CD4-positive, alpha-beta T cell treated with Interleukin-4 for 1 hour (primary cell): ENCODE measurements at regions not wholly inside any gene's neighbourhood (a gene's known extent, or its start where the extent isn't known, plus 50 kb on each side); places are given as distances from the start of the nearest gene placed in this dataset.
"Not testable (repeated sequence)": the region's sequence is repeated elsewhere in the genome, so short reads cannot be mapped to it uniquely, and the experiment has no call there.

ENCODE experiments used
- DNase-seq, 2 donors: peaks; one replicate each; pipeline ENCODE4 v3.0.0-alpha.2; 2020 to 2022

DNA sequence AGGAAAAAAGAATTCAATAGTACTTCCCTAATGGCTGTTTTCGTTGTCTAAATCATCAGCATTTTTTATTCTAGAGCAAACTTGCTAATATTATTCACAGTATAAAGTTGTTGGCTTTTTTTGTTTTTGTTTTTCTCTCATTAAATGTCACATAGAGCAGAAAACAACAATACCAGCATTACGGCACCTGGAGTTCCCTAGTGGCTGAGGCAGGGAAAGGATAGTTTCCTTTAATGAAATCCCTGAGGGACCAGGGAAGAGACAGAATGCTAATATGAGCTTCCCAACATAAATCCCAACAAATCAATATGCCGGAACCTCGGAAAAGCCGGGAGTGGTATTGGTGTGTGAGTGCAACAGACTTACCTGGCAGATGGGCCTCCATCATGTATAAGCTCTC is 235.2 kb upstream of the ASCC3 start:
- DNase-seq = no peak

DNA sequence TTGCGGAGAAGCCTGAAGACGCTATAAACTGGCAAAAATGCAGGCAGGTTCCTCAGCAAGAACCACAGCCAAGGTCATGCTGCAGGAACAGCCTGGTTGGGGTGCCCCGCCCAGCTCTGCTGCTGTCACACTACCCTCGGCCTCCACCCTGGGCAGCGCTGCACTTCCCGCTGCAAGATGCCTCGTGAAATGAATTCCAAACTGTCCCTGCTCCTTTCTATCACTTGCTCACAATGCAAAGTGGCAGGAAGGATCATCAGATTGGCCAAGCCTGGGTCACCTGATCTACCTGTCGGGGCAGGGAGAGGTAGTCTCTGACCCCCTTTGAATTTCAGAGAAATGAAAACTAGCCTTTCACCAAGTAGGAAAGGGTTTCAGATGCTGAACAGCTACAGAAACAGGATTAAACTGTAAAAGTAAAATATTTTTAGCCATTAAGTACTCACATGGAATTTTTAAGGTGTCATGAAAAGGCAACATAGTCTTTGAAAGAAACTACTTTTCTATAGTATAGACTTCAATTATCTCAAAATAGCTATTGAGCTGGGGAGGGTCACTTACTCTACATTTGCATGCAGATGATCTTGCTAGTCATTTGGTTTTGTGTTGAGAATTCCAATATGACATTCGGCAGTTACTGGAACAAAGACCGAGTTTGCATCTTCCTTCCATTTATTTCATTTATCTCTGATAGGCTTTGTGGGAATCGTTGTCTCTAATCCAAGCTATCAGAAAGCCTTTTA is 236.4 kb upstream of the ASCC3 start:
- no peak for DNase-seq

DNA sequence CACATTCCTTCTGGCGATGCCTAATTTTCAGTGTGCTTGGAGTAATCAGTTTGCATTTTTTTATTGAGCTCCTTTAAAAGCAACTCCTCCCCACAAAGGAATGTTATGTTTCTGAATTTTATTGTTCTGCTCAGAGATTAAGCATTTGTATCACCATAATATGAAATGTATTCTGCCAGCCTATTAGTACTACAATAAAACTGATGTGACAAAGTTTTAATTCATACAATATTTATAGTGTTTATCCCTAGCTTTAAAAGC is 236.9 kb upstream of the ASCC3 start:
- DNase-seq = no peak

DNA sequence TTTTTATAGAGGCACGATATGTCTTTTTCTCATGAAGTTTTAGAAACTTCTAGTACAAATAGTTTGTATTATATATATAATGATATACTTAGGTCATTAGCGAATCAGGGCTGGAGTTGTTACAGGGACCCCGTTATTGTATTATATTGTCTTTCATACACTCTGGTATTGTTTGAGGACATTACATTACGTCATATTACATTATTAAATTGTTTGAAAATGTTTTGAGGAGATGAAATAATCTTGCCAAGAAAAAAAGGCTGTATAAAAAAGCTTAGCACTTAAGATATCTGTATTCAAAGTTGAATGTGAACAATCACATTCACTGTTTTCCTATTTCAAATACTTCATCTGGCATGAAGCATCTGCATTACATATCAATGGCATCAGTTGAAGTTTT is 239.6 kb upstream of the ASCC3 start:
- no peak for DNase-seq

DNA sequence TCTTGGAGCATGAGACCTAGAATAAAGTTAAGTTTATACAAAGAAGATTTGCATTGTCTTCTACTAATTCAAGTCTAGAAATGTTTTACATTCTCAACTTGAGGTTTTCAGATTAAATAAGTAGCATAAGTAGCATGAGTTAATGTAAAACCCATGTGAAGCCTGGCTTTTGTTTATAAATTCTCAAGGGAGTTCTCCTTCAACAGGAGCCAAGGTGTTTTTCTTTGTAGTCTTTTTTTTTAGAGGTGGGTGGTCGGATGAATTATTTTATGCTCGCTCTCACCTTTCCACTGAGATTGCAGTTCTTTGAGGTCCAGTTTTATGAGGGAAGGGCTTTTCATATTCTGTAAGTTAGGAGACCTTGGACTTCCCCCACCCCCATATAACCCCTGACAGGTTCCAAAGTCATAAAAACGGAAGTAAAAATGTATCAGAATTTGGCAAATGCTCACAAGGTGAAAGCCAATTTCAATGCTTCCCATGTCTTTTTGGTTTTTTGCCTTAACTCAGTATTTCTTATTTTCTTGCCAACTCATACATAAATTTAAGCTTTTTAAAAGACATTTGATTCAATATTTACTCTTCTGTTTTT is 244.3 kb upstream of the ASCC3 start:
- DNase-seq = no peak

DNA sequence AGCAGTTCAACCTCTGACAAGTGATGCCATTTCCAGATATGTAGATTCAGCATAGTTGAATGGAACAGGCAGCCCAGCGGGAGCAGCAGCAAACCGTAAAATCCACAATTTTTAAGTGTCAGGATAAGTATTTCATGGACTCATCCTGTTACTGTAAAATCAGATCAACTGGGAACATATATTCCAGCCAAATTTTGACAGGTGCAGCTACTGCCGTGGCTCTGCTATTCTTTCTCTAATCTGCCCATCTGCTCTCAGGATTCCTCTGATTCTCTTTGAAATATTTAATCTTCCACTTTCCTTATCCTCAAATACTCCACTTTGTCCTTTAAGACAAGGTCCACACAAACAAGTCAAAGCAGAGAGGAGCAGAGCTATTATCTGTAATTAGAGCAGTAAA is 245.4 kb upstream of the ASCC3 start:
- DNase-seq = no peak

DNA sequence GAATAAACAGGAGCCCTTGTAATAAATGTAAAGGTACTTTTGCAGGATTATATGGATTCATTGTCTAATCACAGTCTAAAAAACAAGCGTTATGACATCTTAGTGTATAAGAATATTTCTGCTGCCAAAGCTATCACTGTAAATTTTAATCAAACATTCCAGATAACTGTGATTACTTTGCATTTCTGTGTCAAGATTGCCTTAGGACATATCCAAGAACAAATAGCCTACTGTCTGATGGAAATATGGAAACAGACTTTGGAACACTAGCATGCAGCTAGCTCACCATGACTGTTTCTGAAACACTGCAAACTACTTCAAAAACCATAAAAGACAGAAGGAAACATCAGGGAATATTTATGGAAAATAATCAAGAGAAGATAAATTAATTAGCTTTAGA is 248.7 kb upstream of the ASCC3 start:
- no peak for DNase-seq

DNA sequence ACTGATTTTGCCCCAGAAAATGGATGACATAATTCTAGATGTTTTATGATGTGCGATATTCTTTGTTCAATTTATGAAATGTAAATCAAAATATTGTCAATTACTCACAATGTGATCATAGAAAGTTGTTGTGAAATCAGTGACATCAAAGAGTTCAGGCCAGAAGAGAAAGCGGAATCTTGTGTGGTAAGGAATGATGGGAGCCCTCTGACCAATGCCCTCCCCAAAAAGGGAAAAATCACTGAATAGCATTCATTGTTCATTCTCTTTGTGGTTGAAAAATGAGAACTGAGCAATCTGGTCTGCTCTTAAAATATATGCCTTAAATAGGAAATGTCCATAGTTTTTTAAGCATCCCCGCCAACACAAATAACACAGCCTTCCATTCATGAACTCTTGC is 247.1 kb upstream of the GRIK2 start:
- no peak for DNase-seq

DNA sequence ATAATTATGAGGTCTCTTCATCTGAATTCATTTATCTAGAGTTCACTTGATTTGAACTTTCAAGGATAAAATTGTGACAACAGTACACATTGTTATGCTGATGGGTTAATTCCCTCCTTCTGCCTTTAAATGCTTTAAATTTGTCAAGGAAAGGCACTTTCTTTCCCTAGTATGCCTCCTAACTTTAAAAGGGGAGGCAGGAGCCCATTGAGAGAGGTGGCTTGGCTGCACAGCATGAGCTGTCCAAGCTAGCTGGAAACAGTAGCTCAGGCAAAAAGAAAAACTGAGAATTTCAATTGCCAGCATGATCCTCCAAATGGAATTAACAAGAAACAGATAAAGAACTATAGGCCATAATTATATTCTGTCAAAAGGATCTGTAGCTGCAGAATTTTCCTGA is 243.3 kb upstream of the GRIK2 start:
- no peak for DNase-seq

DNA sequence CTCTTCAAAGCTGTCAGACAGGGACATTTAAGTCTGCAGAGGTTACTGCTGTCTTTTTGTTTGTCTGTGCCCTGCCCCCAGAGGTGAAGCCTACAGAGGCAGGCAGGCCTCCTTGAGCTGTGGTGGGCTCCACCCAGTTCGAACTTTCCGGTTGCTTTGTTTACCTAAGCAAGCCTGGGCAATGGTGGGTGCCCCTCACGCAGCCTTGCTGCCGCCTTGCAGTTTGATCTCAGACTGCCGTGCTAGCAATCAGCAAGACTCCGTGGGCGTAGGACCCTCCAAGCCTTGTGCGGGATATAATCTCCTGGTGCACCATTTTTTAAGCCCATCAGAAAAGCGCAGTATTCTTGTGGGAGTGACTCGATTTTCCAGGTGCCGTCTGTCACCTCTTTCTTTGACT is 235.9 kb upstream of the GRIK2 start:
- not testable (repeated sequence) for DNase-seq

DNA sequence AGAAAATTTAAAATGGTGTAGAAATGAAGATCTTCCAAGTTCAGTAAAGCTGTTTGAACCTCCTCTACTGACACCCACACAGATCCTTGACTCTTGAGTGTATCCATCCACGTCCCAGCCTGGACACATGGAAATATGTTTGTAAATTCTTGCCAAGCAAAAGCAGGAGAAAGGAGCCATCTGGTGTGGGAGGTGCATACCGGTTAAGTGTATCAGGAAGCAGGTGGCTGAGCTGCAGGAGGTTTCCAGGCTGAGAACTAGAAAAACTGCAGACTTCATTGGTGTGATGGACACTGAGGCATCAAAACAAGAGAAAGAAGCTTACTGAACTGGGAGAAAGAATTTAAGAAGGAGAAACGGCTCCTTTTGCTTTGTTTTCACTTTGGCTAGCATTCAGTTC is 229.9 kb upstream of the GRIK2 start:
- DNase-seq = no peak

DNA sequence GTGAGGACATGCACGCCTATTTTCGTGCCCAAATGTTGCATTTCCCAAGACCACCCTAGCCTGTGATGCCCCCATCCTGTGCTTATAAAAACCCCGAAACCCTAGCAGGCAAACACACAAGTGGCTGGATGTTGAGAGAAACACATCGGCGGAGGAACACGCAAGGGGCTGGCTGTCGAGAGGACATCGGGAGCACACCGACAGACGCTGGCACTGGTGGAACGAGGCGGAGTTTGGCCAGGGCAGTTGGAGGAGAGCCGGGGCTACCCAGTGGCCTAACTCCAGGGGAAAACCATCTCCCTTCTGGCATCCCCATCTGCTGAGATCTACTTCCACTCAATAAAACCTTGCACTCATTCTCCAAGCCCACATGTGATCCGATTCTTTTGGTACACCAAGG is 225.9 kb upstream of the GRIK2 start:
- DNase-seq = no peak

DNA sequence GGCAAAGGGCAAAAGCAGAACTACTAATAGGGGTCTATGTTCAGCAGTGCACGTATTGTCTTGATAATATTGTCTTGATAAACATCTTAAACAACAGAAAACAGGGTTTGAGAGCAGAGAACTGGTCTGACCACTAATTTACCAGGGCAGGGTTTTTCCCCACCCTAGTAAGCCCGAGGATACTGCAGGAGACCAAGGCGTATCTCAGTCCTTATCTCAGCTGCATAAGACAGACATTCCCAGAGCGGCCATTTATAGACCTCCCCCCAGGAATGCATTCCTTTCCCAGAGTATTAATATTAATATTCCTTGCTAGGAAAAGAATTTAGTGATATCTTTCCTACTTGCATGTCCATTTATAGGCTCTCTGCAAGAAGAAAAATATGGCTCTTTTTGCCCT is 222.5 kb upstream of the GRIK2 start:
- DNase-seq = not testable (repeated sequence)

DNA sequence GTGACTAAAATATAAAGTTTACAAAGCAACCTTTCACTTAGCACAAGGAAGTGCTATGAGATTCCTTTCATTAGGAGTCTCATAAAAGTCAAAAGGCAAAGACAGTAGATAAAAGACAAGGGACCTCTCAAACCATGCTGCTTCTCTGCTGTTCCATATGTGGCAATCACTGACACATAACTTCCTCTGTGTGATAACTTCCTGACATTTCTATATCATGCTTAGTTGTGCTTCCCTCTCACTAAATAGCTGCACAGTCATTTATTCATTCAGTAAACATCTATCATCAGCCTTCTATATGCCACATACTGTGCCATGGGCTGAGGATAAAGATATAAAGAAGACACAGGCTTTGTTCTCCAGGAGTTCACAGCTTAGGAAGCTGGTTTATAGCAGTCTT is 214.8 kb upstream of the GRIK2 start:
- no peak for DNase-seq

DNA sequence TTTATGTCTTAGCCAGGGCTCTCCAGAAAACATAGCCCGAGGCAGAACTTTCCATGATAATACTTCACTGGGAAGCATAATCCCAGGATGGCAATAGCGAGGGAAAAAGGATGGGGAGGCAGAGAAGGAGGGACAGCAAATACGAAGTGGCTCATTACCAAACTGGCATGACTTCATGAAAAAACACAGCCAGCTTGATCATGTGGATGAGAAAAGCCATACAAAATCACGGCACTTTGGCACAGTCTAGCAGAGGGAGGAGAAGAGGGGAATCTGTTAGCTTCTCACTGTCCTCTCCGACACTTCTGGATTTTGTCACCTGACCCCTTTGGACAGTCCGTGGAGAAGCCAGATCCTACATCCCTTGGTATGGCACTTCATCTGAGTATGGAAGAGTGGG is 212.5 kb upstream of the GRIK2 start:
- no peak for DNase-seq

DNA sequence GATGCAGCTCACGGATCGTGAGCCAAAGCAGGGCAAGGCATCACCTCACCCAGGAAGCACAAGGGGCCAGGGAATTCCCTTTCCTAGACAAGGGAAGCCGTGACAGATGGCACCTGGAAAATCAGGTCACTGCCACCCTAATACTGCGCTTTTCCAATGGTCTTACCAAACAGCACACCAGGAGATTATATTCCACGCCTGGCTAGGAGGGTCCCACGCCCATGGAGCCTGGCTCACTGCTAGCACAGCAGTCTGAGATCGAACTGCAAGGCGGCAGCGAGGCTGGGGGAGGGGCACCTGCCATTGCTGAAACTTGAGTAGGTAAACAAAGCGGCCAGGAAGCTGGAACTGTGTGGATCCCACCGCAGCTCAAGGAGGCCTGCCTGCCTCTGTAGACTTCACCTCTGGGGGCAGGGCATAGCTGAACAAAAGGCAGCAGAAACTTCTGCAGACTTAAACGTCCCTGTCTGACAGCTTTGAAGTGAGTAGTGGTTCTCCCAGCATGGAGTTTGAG is 205.2 kb upstream of the GRIK2 start:
- not testable (repeated sequence) for DNase-seq

DNA sequence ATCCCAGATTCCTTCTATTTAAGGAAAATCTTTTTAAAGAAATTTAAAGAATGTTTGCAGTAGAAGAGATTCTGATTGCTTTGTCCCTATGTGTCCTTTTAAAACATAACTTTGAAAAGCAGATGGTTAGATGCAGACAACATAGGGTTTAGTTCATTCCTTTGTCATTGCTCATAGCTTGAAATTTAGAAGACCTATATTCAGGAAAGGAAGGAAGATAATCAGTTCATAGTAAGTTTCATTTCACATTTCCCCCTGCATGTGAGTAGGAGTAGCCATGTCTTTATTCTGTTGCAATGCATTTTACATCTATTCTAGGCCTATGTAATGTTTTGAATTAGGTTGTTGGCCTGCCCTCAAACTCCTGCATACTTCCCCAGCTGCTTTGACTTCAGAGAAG is 197.9 kb upstream of the GRIK2 start:
- DNase-seq = no peak

DNA sequence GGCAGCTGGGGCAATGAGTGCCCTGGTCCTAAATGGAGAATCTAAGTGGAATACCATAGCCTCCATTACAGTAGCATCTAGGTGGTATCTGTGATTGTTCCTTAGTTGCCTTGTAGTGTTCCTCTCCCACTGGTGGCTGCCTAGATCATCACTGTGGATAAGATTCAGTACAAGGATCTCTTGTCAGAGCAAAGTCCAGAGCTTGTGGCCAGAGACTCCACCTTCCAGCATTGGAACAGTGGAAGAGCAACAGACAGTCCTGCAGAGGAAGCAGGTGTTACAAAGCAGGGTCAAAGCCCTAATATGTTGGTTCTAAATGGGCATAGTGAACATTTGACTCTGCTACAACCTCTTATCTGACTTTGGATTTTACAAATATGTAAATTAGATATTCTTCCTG is 194.1 kb upstream of the GRIK2 start:
- no peak for DNase-seq

DNA sequence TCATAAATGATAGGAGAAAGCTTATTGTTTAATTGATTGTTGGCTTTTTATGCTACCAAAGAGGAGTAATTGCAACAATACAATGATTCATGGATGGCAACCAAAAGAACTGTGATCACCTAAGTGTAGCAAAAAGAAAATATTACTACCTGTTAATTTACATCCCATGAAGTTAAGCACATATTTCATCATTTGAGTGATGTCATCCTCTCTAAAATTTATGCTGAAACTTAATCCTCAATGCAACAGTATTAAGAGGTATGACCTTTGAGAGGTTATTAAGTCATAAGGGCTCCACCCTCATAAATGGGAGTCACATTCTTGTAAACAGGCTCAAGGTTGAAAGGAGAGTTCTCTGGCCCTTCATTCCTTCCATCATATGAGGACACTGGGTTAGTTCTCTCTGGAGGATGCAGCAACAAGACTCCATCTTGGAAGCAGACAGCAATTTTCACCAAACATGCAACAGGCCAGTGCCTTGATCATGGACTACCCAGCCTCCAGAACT is 190.6 kb upstream of the GRIK2 start:
- no peak for DNase-seq

DNA sequence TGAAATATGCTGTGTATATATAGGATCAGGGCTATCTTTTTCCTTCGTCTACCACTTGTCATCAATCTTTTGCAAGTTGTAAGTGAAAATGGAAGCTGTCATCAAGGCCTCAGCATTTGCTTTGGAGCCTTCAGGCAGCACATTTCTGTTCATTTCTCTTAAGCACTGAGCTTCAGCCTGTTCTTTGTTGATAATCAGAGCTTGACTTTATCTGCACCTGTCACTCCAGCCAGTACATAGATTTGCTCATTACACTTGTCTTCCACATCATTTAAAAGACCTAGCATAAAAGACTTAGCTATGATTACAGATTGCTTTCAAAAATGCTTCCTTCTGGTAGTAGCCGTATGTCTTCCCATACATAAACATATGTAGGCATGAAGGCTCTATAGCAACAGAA is 189.8 kb upstream of the GRIK2 start:
- DNase-seq = no peak

DNA sequence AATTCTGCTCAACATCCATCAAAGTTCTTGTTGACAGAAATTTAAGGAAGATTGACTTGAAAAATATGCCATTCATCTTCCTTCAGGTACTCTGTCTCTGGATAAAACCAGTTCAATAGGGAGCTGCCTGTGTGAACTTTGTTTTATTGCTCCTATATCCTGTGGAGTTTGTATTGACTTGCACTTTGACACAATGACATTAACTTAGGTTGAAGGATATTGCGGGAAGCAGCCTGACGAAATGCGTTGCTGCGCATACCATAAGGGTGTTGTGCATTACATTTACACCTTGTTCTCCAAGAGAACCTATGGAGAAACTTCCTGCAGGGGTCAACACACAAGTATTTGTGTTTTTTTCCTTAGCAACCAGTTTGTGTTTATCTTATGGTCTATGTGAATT is 185.4 kb upstream of the GRIK2 start:
- no peak for DNase-seq

DNA sequence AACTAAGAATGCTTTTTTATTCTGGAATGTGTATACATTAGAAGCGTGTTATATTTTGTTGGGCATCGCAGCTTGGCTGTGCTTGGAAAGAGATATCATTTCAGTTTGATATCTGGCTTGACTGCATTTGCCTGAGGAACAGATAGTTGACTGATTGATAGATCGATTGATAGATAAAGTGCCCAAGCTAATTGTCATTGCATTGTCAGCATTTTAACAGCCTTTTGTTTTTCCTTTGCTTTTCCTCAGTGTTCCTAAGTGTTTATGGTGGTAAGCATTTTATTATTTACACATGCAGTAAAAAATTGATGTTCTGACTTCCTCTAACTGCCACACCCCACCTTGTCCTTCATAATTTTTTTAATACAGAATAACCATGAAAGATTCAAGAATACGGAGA is 180.9 kb upstream of the GRIK2 start:
- no peak for DNase-seq

DNA sequence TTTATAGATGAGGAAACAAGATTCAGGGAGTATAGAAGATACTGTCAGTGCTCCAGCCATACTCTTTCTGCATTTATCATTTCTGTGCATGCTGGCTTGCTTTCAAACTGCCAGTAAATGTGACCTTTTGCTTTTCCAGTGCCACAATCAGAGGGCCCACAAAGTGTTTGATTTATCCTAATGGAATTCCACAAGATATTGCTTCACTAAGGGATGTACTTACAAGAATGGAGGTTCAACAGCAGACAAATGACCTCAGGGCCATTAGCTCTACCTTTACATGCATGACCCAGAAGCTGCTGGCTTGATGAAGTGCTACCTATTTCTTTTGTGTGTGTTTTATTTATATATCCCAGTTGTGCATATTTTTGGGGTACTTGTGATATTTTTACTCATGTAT is 171.5 kb upstream of the GRIK2 start:
- DNase-seq = no peak

DNA sequence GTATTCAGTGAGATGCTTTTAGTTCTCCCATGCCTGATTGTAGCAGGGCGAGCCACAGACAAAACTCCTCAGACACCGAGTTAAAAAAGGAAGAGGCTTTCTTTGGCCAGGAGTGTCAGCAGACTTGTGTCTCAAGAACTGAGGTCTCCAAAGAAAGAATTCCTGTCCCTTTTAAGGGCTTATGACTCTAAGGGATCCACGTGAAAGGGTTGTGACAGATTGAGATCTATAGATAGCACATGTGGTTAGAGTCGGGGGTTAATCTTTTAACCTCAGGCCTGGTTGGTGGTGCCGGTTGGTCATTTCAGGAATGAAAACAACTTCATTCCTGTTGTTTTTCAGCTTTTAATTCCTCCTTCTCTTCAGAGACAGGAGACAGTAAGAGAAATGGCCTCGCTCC is 168.8 kb upstream of the GRIK2 start:
- DNase-seq = no peak

DNA sequence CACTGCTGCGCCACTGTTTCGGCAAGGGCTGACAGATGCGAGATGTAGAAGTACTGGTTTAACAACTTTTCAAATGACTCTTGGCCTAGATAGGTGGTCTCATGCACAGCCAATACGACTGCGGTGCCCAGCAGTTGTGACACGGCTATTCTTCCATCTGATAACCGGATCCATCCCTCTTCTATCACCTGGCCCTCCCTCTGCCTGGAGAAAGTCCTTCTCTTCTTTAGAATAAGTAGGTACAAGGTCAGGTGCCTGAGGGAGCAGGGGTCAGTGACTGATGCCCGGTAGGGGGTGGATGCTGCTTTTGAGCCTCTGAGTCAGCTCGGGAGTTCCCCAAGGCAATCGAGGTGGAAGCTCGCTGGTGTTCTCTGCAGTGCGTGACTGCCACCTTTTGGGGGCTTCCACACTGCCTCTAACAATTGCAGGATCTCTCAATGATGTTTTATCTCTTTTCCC is 166.8 kb upstream of the GRIK2 start:
- DNase-seq = no peak
